ENCODE measurements at regions not wholly inside any gene's neighbourhood (a gene's known extent, or its start where the extent isn't known, plus 50 kb on each side); places are given as distances from the start of the nearest gene placed in this dataset.

DNA sequence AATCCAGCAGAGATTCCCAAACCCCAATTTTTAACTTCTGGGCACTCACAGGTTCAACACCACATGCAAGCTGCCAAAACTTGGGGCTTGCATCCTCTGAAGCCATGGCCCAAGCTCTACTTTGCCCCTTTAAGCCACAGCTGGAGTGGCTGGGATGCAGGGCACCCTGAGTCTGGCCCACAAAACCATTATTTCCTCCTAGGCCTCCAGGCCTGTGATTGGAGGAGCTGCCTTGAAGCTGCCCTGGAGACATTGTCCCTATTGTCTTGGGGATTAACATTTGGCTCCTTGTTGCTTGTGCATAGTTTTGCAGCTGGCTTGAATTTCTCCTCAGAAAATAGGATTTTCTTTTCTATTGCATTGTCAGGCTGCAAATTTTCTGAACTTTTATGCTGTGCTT is 109.8 kb upstream of the RPRM start:
- no peak overlapping the region for H3K27ac ChIP-seq (ENCODE audit: control insufficient read depth, insufficient read depth)
- H3K27me3 ChIP-seq (replicated peaks in 1 of 2; ENCODE audit: control insufficient read depth in 2 of 2, insufficient read depth in 2 of 2, low read length in 1 of 2), result no peaks in the 10 kb centered on the region
- RAD21 ChIA-PET (ENCODE audit: unreplicated experiment), result no interaction called here
- no peak overlapping the region for H2AFZ ChIP-seq (ENCODE audit: control insufficient read depth, low read depth, low read length)
- CTCF ChIA-PET, result no interaction called here
- intact Hi-C loops (cut with micrococcal nuclease; ENCODE audit: unreplicated experiment) (no loop called here), in situ Hi-C loops (cut with MboI) (no loop called here)
- no peaks in the 10 kb centered on the region for H3K36me3 ChIP-seq (ENCODE audit: control insufficient read depth in 2 of 2, insufficient read depth in 2 of 2, low read length in 1 of 2)
- BruUV-seq (replicated peaks), result no TSS peak
- ATAC-seq (no peak), FAIRE-seq (no peak), DNase-seq (ENCODE audit: low read depth, low spot score) (no peak)
- POLR2A ChIA-PET, result no interaction called here
- H3K9me3 ChIP-seq (replicated peaks; ENCODE audit: control insufficient read depth, insufficient read depth, low read length), result no peaks in the 10 kb centered on the region
- TF ChIP-seq POLR2A (IDR thresholded peaks at IDR 0.05; ENCODE audit: low read depth, low read length) (no peak), NBN (IDR thresholded peaks at IDR 0.05) (no peak), TCF12 (IDR thresholded peaks at IDR 0.05; ENCODE audit: low read depth, low read length) (no peak), NR2C2 (IDR thresholded peaks at IDR 0.05; ENCODE audit: borderline replicate concordance, control insufficient read depth, insufficient read length, low read depth) (no peak), SREBF1 (IDR thresholded peaks at IDR 0.05; ENCODE audit: low read length) (no peak), CBFB (IDR thresholded peaks at IDR 0.05; ENCODE audit: low read depth) (no peak), ETV6 (conservative IDR thresholded peaks at IDR 0.05 in 1 of 2, IDR thresholded peaks at IDR 0.05 in 1 of 2; ENCODE audit: borderline replicate concordance in 1 of 2, low read depth in 1 of 2) (no peak), KDM1A (IDR thresholded peaks at IDR 0.05; ENCODE audit: borderline replicate concordance) (no peak), POLR2AphosphoS2 (IDR thresholded peaks at IDR 0.05; ENCODE audit: low read depth, low read length) (no peak), RB1 (IDR thresholded peaks at IDR 0.05; ENCODE audit: borderline replicate concordance) (no peak), NKRF (conservative IDR thresholded peaks at IDR 0.05) (no peak), RBBP5 (conservative IDR thresholded peaks at IDR 0.05) (no peak)
- H3K79me2 ChIP-seq (ENCODE audit: control insufficient read depth, insufficient read depth, low read length), result no peaks in the 10 kb centered on the region
- H3K4me1 ChIP-seq (ENCODE audit: control insufficient read depth, insufficient read depth, low read length), result no peaks in the 10 kb centered on the region
- no peaks in the 10 kb centered on the region for H4K20me1 ChIP-seq (ENCODE audit: control insufficient read depth, insufficient read depth)
- no peak overlapping the region for H3K9ac ChIP-seq (ENCODE audit: control insufficient read depth, insufficient read depth, low read length)
- no peak overlapping the region for H3K4me2 ChIP-seq (ENCODE audit: control insufficient read depth, insufficient read depth)
- no peak overlapping the region for H3K4me3 ChIP-seq
- SMC1A ChIA-PET (ENCODE audit: uncharacterized antibody, unreplicated experiment), result no interaction called here
